ENCODE measurements at regions not wholly inside any gene's neighbourhood (a gene's known extent, or its start where the extent isn't known, plus 50 kb on each side); places are given as distances from the start of the nearest gene placed in this dataset.
A peak's percentile ranks its signal among the peaks of the same experiment; 100 is the strongest.

DNA sequence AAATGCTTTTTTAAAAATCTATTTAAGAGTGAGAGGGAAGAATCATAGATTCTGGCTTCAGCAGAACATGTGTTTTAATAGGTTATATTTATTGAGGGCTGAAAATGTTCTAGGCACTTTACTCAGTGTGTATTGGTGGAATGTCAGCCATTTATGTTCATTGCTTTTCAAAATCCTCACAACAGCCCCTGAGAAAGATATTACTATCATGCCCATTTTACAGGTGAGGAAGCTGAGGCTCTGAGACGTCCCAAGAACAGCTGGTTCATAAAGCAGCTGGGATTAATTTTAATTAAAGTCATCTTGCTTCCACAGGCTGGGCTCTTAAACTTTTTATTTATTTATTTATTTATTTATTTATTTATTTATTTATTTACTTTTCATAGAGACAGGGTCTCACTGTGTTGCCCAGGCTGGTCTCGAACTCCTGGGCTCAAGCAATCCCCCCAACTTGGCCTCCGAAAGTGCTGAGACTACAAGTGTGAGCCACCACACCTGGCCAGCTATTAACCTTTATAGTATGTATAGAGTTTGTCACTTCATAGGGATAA lies 364.6 kb downstream of the SHQ1 start:
- no peak for DNase-seq
- Histone ChIP-seq H3K36me3 (no peaks in the 10 kb centered on the region), H3K27me3 (no peaks in the 10 kb centered on the region), H3K4me3 (peak overlapping the region in 1 of 2 donors; percentile 19), H3K9me3 (no peaks in the 10 kb centered on the region), H3K4me1 (no peaks in the 10 kb centered on the region), H3K27ac (peak overlapping the region; percentile 82 to 87)
- TF ChIP-seq POLR2A (IDR thresholded peaks at IDR 0.05): no peak
- TF ChIP-seq, protein P1, sequence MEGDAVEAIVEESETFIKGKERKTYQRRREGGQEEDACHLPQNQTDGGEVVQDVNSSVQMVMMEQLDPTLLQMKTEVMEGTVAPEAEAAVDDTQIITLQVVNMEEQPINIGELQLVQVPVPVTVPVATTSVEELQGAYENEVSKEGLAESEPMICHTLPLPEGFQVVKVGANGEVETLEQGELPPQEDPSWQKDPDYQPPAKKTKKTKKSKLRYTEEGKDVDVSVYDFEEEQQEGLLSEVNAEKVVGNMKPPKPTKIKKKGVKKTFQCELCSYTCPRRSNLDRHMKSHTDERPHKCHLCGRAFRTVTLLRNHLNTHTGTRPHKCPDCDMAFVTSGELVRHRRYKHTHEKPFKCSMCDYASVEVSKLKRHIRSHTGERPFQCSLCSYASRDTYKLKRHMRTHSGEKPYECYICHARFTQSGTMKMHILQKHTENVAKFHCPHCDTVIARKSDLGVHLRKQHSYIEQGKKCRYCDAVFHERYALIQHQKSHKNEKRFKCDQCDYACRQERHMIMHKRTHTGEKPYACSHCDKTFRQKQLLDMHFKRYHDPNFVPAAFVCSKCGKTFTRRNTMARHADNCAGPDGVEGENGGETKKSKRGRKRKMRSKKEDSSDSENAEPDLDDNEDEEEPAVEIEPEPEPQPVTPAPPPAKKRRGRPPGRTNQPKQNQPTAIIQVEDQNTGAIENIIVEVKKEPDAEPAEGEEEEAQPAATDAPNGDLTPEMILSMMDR (IDR thresholded peaks at IDR 0.05): no peak
- intact Hi-C loops (cut with DNase I; ENCODE audit: low total_unique reads): no loop called here

DNA sequence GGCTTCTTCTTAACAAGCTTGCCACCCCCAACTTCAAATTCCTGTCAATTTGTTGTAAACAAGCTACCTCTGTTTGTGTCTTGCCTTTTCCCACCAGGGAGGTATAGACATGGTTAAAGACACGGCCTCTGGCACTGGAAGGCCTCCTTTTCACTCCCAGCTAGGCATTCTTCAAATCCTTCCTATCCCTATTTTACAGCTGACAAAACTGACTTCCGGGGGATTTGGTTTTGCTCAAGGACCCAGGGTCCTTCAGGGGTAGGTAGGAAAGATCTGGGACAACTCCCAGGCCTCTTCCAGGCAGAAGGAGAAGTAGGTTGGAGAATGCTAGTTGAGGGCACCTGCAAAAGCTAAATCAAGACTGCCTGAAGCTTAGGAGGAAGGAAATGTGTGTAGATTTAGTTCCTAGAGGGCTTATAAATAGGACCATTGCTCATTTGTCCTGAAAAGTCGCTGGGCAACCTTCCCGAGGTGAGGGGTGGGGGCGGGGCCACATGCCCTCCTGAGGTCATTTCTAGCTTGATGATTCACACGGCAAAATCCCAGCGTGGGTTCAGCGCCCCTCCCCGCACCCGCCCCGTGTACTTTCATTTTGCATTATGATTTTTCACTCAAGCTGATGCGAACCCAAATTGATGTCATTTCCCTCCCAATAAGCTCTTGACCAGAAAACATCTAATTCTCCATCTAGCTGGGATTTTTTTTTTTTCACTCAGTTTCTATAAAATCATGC lies 365.5 kb downstream of the SHQ1 start:
- H3K9me3 ChIP-seq: no peaks in the 10 kb centered on the region
- peak overlapping the region; percentile 82 to 87 for H3K27ac ChIP-seq
- DNase-seq: peak; percentile 85 to 90
- peak overlapping the region; percentile 19 to 29 for H3K4me3 ChIP-seq
- H3K27me3 ChIP-seq: no peaks in the 10 kb centered on the region
- intact Hi-C loops (cut with DNase I; ENCODE audit: low total_unique reads): no loop called here
- no peaks in the 10 kb centered on the region for H3K36me3 ChIP-seq
- TF ChIP-seq, protein P1 (IDR thresholded peaks at IDR 0.05): no peak
- no peak for TF ChIP-seq POLR2A (IDR thresholded peaks at IDR 0.05)
- H3K4me1 ChIP-seq: no peaks in the 10 kb centered on the region

DNA sequence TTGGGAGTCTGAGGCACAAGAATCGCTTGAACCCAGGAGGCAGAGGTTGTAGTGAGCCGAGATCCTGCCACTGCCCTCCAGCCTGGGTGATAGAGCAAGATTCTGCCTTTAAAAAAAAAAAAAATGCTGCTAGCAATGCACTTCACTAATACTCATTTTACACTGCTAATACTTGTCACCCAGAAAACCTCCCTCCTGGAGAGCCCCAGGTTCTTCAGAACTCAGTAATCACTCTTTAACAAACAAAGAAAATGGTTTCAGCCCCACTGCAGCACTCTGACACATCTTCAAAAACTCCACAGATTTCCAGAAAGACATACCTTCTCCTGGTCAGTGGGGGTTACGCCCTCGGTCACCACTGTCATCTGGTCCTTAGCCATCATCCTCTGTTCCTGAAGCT lies 366.7 kb downstream of the SHQ1 start:
- DNase-seq: no peak
- Histone ChIP-seq H3K36me3 (no peaks in the 10 kb centered on the region), H3K27ac (peak overlapping the region in 1 of 2 donors; percentile 82), H3K27me3 (no peaks in the 10 kb centered on the region), H3K9me3 (no peaks in the 10 kb centered on the region), H3K4me3 (no peak overlapping the region), H3K4me1 (no peaks in the 10 kb centered on the region)
- intact Hi-C loops (cut with DNase I; ENCODE audit: low total_unique reads): no loop called here
- TF ChIP-seq, protein P1 (IDR thresholded peaks at IDR 0.05): no peak
- TF ChIP-seq POLR2A (IDR thresholded peaks at IDR 0.05): no peak

DNA sequence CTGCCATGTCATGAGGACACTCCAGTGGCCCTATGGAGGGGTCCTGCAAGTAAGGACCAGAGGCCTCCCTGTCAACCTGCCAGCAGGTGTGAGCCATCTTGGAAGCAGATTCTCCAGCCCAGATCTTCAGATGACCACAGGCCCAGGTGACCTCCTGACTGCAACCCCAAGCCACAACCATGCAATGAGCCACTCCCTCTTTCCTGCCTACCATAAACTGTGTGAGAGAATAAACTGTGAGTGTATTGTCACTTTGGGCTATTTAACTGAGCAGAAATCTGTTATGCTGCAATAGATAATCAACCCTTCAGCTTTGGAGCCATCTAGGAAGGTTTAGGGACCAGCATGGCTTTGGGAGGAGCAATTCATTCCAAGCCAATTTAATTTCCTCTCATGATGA lies 367.9 kb downstream of the SHQ1 start:
- intact Hi-C loops (cut with DNase I; ENCODE audit: low total_unique reads): no loop called here
- no peak overlapping the region for H3K4me3 ChIP-seq
- no peaks in the 10 kb centered on the region for H3K36me3 ChIP-seq
- H3K27ac ChIP-seq: no peak overlapping the region
- no peaks in the 10 kb centered on the region for H3K4me1 ChIP-seq
- TF ChIP-seq, protein P1 (IDR thresholded peaks at IDR 0.05): no peak
- no peak for TF ChIP-seq POLR2A (IDR thresholded peaks at IDR 0.05)
- DNase-seq: no peak
- H3K27me3 ChIP-seq: no peaks in the 10 kb centered on the region
- no peaks in the 10 kb centered on the region for H3K9me3 ChIP-seq

DNA sequence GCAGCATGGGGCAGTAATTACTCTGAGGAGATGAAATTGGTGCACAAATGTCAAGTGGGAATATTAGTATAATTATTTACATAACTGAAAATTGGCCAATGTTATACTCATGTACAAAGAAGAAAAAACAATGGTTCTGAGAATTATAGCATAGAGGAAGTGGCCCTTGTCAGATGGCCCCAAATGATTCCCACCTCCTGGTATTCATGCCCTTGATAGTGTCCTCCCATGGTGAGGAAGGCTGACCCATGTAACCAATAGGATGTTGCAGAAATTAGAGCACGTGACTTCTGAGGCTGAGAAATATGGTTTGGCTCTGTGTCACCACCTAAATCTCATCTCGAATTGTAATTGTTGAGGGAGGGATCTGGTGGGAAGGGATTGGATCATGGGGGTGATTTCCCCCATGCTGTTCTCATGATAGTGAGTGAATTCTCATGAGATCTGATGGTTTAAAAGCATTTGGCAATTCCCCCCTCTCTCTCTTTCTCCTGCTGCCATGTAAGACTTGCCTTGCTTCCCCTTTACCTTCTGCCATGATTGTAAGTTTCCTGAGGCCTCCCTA lies 368.5 kb downstream of the SHQ1 start:
- Histone ChIP-seq H3K4me1 (no peaks in the 10 kb centered on the region), H3K9me3 (no peaks in the 10 kb centered on the region), H3K4me3 (no peak overlapping the region), H3K27me3 (no peaks in the 10 kb centered on the region), H3K27ac (no peak overlapping the region), H3K36me3 (no peaks in the 10 kb centered on the region)
- intact Hi-C loops (cut with DNase I; ENCODE audit: low total_unique reads): no loop called here
- no peak for DNase-seq
- TF ChIP-seq, protein P1 (IDR thresholded peaks at IDR 0.05): no peak
- no peak for TF ChIP-seq POLR2A (IDR thresholded peaks at IDR 0.05)
